ENCODE measurements at regions not wholly inside any gene's neighbourhood (a gene's known extent, or its start where the extent isn't known, plus 50 kb on each side); places are given as distances from the start of the nearest gene placed in this dataset.
"Not testable (repeated sequence)": the region's sequence is repeated elsewhere in the genome, so short reads cannot be mapped to it uniquely, and the experiment has no call there.

- DNase-seq (ENCODE audit: low spot score in 2 of 2) = no peak
- in situ Hi-C loops (cut with MboI; ENCODE audit: low sequenced_read_pairs) = no loop called here
- Histone ChIP-seq H3K36me3 (replicated peaks) (no peaks in the 10 kb centered on the region), H3K4me1 (no peaks in the 10 kb centered on the region), H3K27me3 (ENCODE audit: low read depth) (no peaks in the 10 kb centered on the region), H3K9me3 (no peaks in the 10 kb centered on the region), H3K4me3 (no peak overlapping the region)
These were observed 279.1 kb downstream of the PHF14 start for GRCh38 chr7:11252705-11253272.

- no peak overlapping the region for H3K4me3 ChIP-seq
- DNase-seq (ENCODE audit: low spot score in 2 of 2) = no peak
- H3K36me3 ChIP-seq (replicated peaks) = no peaks in the 10 kb centered on the region
- in situ Hi-C loops (cut with MboI; ENCODE audit: low sequenced_read_pairs) = no loop called here
- no peaks in the 10 kb centered on the region for H3K27me3 ChIP-seq (ENCODE audit: low read depth)
- H3K9me3 ChIP-seq = no peaks in the 10 kb centered on the region
- H3K4me1 ChIP-seq = no peaks in the 10 kb centered on the region
These were observed 282.8 kb downstream of the PHF14 start for GRCh38 chr7:11256501-11256900.

- H3K27me3 ChIP-seq (ENCODE audit: low read depth) = no peaks in the 10 kb centered on the region
- H3K4me3 ChIP-seq = no peak overlapping the region
- no peaks in the 10 kb centered on the region for H3K9me3 ChIP-seq
- no peaks in the 10 kb centered on the region for H3K36me3 ChIP-seq (replicated peaks)
- in situ Hi-C loops (cut with MboI; ENCODE audit: low sequenced_read_pairs) = no loop called here
- no peaks in the 10 kb centered on the region for H3K4me1 ChIP-seq
- peak in 1 of 2 experiments; percentile 19 for DNase-seq (ENCODE audit: low spot score in 2 of 2)
These were observed 287.8 kb downstream of the PHF14 start for GRCh38 chr7:11261470-11261869.

GRCh38 chr7:11266101-11266500 is 292.4 kb downstream of the PHF14 start:
- DNase-seq (ENCODE audit: low spot score in 2 of 2) = no peak
- Histone ChIP-seq H3K27me3 (ENCODE audit: low read depth) (no peaks in the 10 kb centered on the region), H3K4me1 (no peaks in the 10 kb centered on the region), H3K9me3 (no peaks in the 10 kb centered on the region), H3K4me3 (no peak overlapping the region), H3K36me3 (replicated peaks) (no peaks in the 10 kb centered on the region)
- in situ Hi-C loops (cut with MboI; ENCODE audit: low sequenced_read_pairs) = no loop called here

GRCh38 chr7:11272352-11272751 is 298.7 kb downstream of the PHF14 start:
- Histone ChIP-seq H3K36me3 (replicated peaks) (no peaks in the 10 kb centered on the region), H3K9me3 (no peaks in the 10 kb centered on the region), H3K4me3 (no peak overlapping the region), H3K27me3 (ENCODE audit: low read depth) (no peaks in the 10 kb centered on the region), H3K4me1 (no peaks in the 10 kb centered on the region)
- DNase-seq (ENCODE audit: low spot score in 2 of 2) = no peak
- in situ Hi-C loops (cut with MboI; ENCODE audit: low sequenced_read_pairs) = no loop called here

GRCh38 chr7:11274074-11274473 is 300.4 kb downstream of the PHF14 start:
- H3K27me3 ChIP-seq (ENCODE audit: low read depth) = no peaks in the 10 kb centered on the region
- no peaks in the 10 kb centered on the region for H3K36me3 ChIP-seq (replicated peaks)
- H3K4me1 ChIP-seq = no peaks in the 10 kb centered on the region
- H3K9me3 ChIP-seq = no peaks in the 10 kb centered on the region
- no peak for DNase-seq (ENCODE audit: low spot score in 2 of 2)
- in situ Hi-C loops (cut with MboI; ENCODE audit: low sequenced_read_pairs) = no loop called here
- H3K4me3 ChIP-seq = no peak overlapping the region

- Histone ChIP-seq H3K4me3 (no peak overlapping the region), H3K27me3 (ENCODE audit: low read depth) (no peaks in the 10 kb centered on the region), H3K9me3 (no peaks in the 10 kb centered on the region), H3K36me3 (replicated peaks) (no peaks in the 10 kb centered on the region), H3K4me1 (no peaks in the 10 kb centered on the region)
- in situ Hi-C loops (cut with MboI; ENCODE audit: low sequenced_read_pairs) = no loop called here
- no peak for DNase-seq (ENCODE audit: low spot score in 2 of 2)
These were observed 308.3 kb downstream of the PHF14 start for GRCh38 chr7:11281953-11282352.

- H3K27me3 ChIP-seq (ENCODE audit: low read depth); H3K4me3 ChIP-seq; in situ Hi-C loops (cut with MboI; ENCODE audit: low sequenced_read_pairs); H3K36me3 ChIP-seq (replicated peaks); H3K9me3 ChIP-seq; H3K4me1 ChIP-seq; DNase-seq (ENCODE audit: low spot score in 2 of 2): not testable (repeated sequence)
These were observed 309.9 kb downstream of the PHF14 start for GRCh38 chr7:11283584-11283983.

GRCh38 chr7:11290863-11291262 is 317.2 kb downstream of the PHF14 start:
- Histone ChIP-seq H3K4me3 (no peak overlapping the region), H3K4me1 (no peaks in the 10 kb centered on the region), H3K27me3 (ENCODE audit: low read depth) (no peaks in the 10 kb centered on the region), H3K9me3 (no peaks in the 10 kb centered on the region), H3K36me3 (replicated peaks) (no peaks in the 10 kb centered on the region)
- no peak for DNase-seq (ENCODE audit: low spot score in 2 of 2)
- in situ Hi-C loops (cut with MboI; ENCODE audit: low sequenced_read_pairs) = no loop called here

GRCh38 chr7:11294218-11294617 is 320.5 kb downstream of the PHF14 start:
- no peaks in the 10 kb centered on the region for H3K4me1 ChIP-seq
- H3K9me3 ChIP-seq = no peaks in the 10 kb centered on the region
- in situ Hi-C loops (cut with MboI; ENCODE audit: low sequenced_read_pairs) = no loop called here
- no peak for DNase-seq (ENCODE audit: low spot score in 2 of 2)
- H3K36me3 ChIP-seq (replicated peaks) = no peaks in the 10 kb centered on the region
- H3K27me3 ChIP-seq (ENCODE audit: low read depth) = no peaks in the 10 kb centered on the region
- H3K4me3 ChIP-seq = no peak overlapping the region

GRCh38 chr7:11294965-11295364 is 321.3 kb downstream of the PHF14 start:
- no peaks in the 10 kb centered on the region for H3K36me3 ChIP-seq (replicated peaks)
- in situ Hi-C loops (cut with MboI; ENCODE audit: low sequenced_read_pairs) = no loop called here
- DNase-seq (ENCODE audit: low spot score in 2 of 2) = no peak
- H3K9me3 ChIP-seq = no peaks in the 10 kb centered on the region
- no peak overlapping the region for H3K4me3 ChIP-seq
- no peaks in the 10 kb centered on the region for H3K27me3 ChIP-seq (ENCODE audit: low read depth)
- H3K4me1 ChIP-seq = no peaks in the 10 kb centered on the region

GRCh38 chr7:11297126-11297625 is 323.5 kb downstream of the PHF14 start:
- Histone ChIP-seq H3K4me3 (no peak overlapping the region), H3K36me3 (replicated peaks) (no peaks in the 10 kb centered on the region), H3K9me3 (no peaks in the 10 kb centered on the region), H3K27me3 (ENCODE audit: low read depth) (no peaks in the 10 kb centered on the region), H3K4me1 (no peaks in the 10 kb centered on the region)
- DNase-seq (ENCODE audit: low spot score in 2 of 2) = no peak
- in situ Hi-C loops (cut with MboI; ENCODE audit: low sequenced_read_pairs) = no loop called here

- no peak for DNase-seq (ENCODE audit: low spot score in 2 of 2)
- no peaks in the 10 kb centered on the region for H3K9me3 ChIP-seq
- no peak overlapping the region for H3K4me3 ChIP-seq
- in situ Hi-C loops (cut with MboI; ENCODE audit: low sequenced_read_pairs) = no loop called here
- H3K27me3 ChIP-seq (ENCODE audit: low read depth) = no peaks in the 10 kb centered on the region
- H3K36me3 ChIP-seq (replicated peaks) = no peaks in the 10 kb centered on the region
- H3K4me1 ChIP-seq = no peaks in the 10 kb centered on the region
These were observed 324.1 kb downstream of the PHF14 start for GRCh38 chr7:11297764-11298163.

- no peak overlapping the region for H3K4me3 ChIP-seq
- no peaks in the 10 kb centered on the region for H3K36me3 ChIP-seq (replicated peaks)
- in situ Hi-C loops (cut with MboI; ENCODE audit: low sequenced_read_pairs) = no loop called here
- no peaks in the 10 kb centered on the region for H3K9me3 ChIP-seq
- no peak for DNase-seq (ENCODE audit: low spot score in 2 of 2)
- H3K27me3 ChIP-seq (ENCODE audit: low read depth) = no peaks in the 10 kb centered on the region
- H3K4me1 ChIP-seq = no peaks in the 10 kb centered on the region
These were observed 324.5 kb downstream of the PHF14 start for GRCh38 chr7:11298220-11298619.

- H3K36me3 ChIP-seq (replicated peaks) = no peaks in the 10 kb centered on the region
- no peaks in the 10 kb centered on the region for H3K9me3 ChIP-seq
- H3K4me3 ChIP-seq = no peak overlapping the region
- H3K4me1 ChIP-seq = no peaks in the 10 kb centered on the region
- DNase-seq (ENCODE audit: low spot score in 2 of 2) = no peak
- in situ Hi-C loops (cut with MboI; ENCODE audit: low sequenced_read_pairs) = no loop called here
- H3K27me3 ChIP-seq (ENCODE audit: low read depth) = no peaks in the 10 kb centered on the region
These were observed 326.6 kb downstream of the PHF14 start for GRCh38 chr7:11300241-11300640.
